ENCODE measurements at regions not wholly inside any gene's neighbourhood (a gene's known extent, or its start where the extent isn't known, plus 50 kb on each side); places are given as distances from the start of the nearest gene placed in this dataset.

- DNase-seq: no peak
Measured at GRCh38 chr13:30126903-30127428, 180.4 kb downstream of the KATNAL1 start.

GRCh38 chr13:30125422-30126073 is 181.8 kb downstream of the KATNAL1 start:
- DNase-seq: no peak

- no peak for DNase-seq
Measured at GRCh38 chr13:30124131-30124768, 183.1 kb downstream of the KATNAL1 start.

GRCh38 chr13:30123575-30123974 is 183.8 kb downstream of the KATNAL1 start:
- DNase-seq: no peak

GRCh38 chr13:30121666-30122065 is 185.7 kb downstream of the KATNAL1 start:
- DNase-seq: no peak

GRCh38 chr13:30121244-30121643 is 186.1 kb downstream of the KATNAL1 start:
- DNase-seq: no peak

GRCh38 chr13:30120133-30120822 is 187.1 kb downstream of the KATNAL1 start:
- DNase-seq: no peak

- DNase-seq: no peak
Measured at GRCh38 chr13:30119476-30119875, 187.9 kb downstream of the KATNAL1 start.

GRCh38 chr13:30116379-30116778 is 191.0 kb downstream of the KATNAL1 start:
- no peak for DNase-seq

GRCh38 chr13:30115257-30115600 is 192.1 kb downstream of the KATNAL1 start:
- no peak for DNase-seq

GRCh38 chr13:30114571-30115256 is 192.6 kb downstream of the KATNAL1 start:
- DNase-seq: peak; percentile 92

- no peak for DNase-seq
Measured at GRCh38 chr13:30113983-30114570, 193.3 kb downstream of the KATNAL1 start.

- DNase-seq: no peak
Measured at GRCh38 chr13:30113551-30113950, 193.8 kb downstream of the KATNAL1 start.

- DNase-seq: peak; percentile 92
Measured at GRCh38 chr13:30112602-30113435, 194.5 kb downstream of the KATNAL1 start.

GRCh38 chr13:30111810-30112209 is 195.5 kb downstream of the KATNAL1 start:
- no peak for DNase-seq

- peak; percentile 32 for DNase-seq
Measured at GRCh38 chr13:30110301-30111070, 196.9 kb downstream of the KATNAL1 start.

GRCh38 chr13:30109471-30110135 is 197.7 kb downstream of the KATNAL1 start:
- DNase-seq: no peak

GRCh38 chr13:30108913-30109237 is 198.5 kb downstream of the KATNAL1 start:
- DNase-seq: peak; percentile 18

GRCh38 chr13:30108216-30108912 is 199.0 kb downstream of the KATNAL1 start:
- no peak for DNase-seq

Data from tongue (tissue), 1 donor.